Spleen (tissue), 11 donors: ENCODE measurements at regions not wholly inside any gene's neighbourhood (a gene's known extent, or its start where the extent isn't known, plus 50 kb on each side); places are given as distances from the start of the nearest gene placed in this dataset.
"Not testable (repeated sequence)": the region's sequence is repeated elsewhere in the genome, so short reads cannot be mapped to it uniquely, and the experiment has no call there.

Experiments used
- DNase-seq: peaks from one replicate; pipeline ENCODE4 v3.0.0-alpha.2; 2020
- H3K27ac ChIP-seq, 8 donors: fragments of 200-600 bp; sonication (generic) in 7 of 8; 1 replicate in 4 of 8; 2 replicates in 4 of 8; pipeline versions ENCODE4 v1.5.0 to v1.8.0; 2016 to 2021; ENCODE audit warnings: inconsistent platforms in 4 of 8, mild to moderate bottlenecking in 4 of 8, moderate library complexity in 1 of 8
- H3K27me3 ChIP-seq, 7 donors: fragments of 200-600 bp; sonication (generic) in 6 of 7; replicated peaks in 1 of 7; 1 replicate in 4 of 7; 2 replicates in 3 of 7; pipeline versions ENCODE4 v1.5.0 to v1.8.0; 2016 to 2021; ENCODE audit warnings: inconsistent platforms in 3 of 7, mild to moderate bottlenecking in 1 of 7
- H3K36me3 ChIP-seq, 6 donors: fragments of 200-600 bp; sonication (generic) in 5 of 6; 1 replicate in 4 of 6; 2 replicates in 2 of 6; pipeline versions ENCODE4 v1.5.0 to v1.8.0; 2016 to 2021; ENCODE audit warnings: inconsistent platforms in 2 of 6
- H3K4me1 ChIP-seq, 6 donors: fragments of 200-600 bp; sonication (generic) in 5 of 6; 1 replicate in 3 of 6; 2 replicates in 3 of 6; pipeline versions ENCODE4 v1.5.0 to v1.8.0; 2016 to 2021; ENCODE audit warnings: inconsistent platforms in 3 of 6
- H3K4me3 ChIP-seq, 8 donors: fragments of 200-600 bp; sonication (generic) in 7 of 8; 1 replicate in 4 of 8; 2 replicates in 4 of 8; pipeline versions ENCODE4 v1.5.0 to v1.8.0; 2016 to 2021; ENCODE audit warnings: inconsistent platforms in 4 of 8, mild to moderate bottlenecking in 4 of 8, moderate library complexity in 2 of 8
- H3K9me3 ChIP-seq, 8 donors: fragments of 200-600 bp; sonication (generic) in 7 of 8; 1 replicate in 4 of 8; 2 replicates in 4 of 8; pipeline versions ENCODE4 v1.5.0 to v1.8.0; 2016 to 2021; ENCODE audit warnings: inconsistent platforms in 4 of 8
- POLR2A ChIP-seq, 3 donors: fragments of 450-650 bp; IDR thresholded peaks; one replicate each; pipeline ENCODE4 v1.5.1; 2017; ENCODE audit warnings: antibody characterized with exemption in 3 of 3, mild to moderate bottlenecking in 1 of 3
- POLR2AphosphoS5 ChIP-seq, 3 donors: sonication (generic); formaldehyde crosslinking; IDR thresholded peaks; one replicate each; pipeline ENCODE4 v1.5.1; 2017; ENCODE audit warnings: antibody characterized with exemption in 3 of 3
- WGBS, 5 donors: extraction: QIAGEN DNeasy Blood & Tissue Kit in 3 of 5; methylation state at CpG; one replicate each; pipeline versions ENCODE4 v1.1.5 to v1.1.7; 2013 to 2018; 5-methylcytosine and 5-hydroxymethylcytosine counted together
- intact Hi-C: fragments of 100-400 bp; cut with DNase I; formaldehyde crosslinking; loops from one replicate; pipeline ENCODE4 v1.15.0; 2023; ENCODE audit warnings: low total_unique reads
- TF ChIP-seq, protein P1 (sequence below), 11 experiments: fragments of 200-600 bp in 7 of 11; fragments of 450-650 bp in 4 of 11; sonication (generic) in 4 of 11; IDR thresholded peaks in 8 of 11; conservative IDR thresholded peaks in 3 of 11; 1 replicate in 7 of 11; 2 replicates in 4 of 11; pipeline versions ENCODE4 v1.4.0 to v1.8.0; 2016 to 2021; ENCODE audit warnings: antibody characterized with exemption in 11 of 11, inconsistent platforms in 4 of 11, mild to moderate bottlenecking in 1 of 11
- donor health status: healthy with polysubstance abuse.
- donor health status: DM: no; HTN: no; CAD: no; lungs with moderate emphysema.
- donor health status: DM: no; HTN: no; CAD: no.
- donor health status: Bipolar disorder and iron deficiency.
- donor health status: healthy.
- donor health status: DM: no; HTN: no; CAD: no.
- donor health status: DM: yes; HTN: yes; CAD: no.

DNA sequence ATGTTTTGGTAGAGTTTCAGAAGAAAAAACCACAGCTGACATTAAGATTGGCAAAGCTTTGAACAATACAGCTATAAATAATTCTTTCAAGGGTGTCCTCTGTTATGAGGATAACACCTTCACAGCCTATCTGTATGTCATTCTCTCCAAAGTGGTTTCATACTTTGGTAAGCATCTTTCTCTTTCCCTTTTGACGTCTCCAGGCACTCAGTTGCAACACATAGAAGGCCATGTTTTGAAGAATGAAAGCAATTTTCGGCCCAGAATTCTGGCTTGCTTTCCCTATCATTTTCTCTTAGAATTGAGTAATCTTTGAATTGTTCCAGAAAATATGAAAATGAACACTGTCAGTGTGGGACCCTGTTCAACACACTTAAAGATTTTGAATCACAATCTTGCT lies 200.0 kb upstream of the CBLB start:
- Histone ChIP-seq H3K36me3 (no peaks in the 10 kb centered on the region), H3K27ac (peak overlapping the region in 5 of 8 donors; percentile 7 to 56 (median 39)), H3K4me3 (no peak overlapping the region), H3K4me1 (no peaks in the 10 kb centered on the region), H3K9me3 (peaks cover 0 to 14% (median 7%) of the 10 kb centered on the region in 8 donors), H3K27me3 (no peaks in the 10 kb centered on the region)
- no peak for DNase-seq
- intact Hi-C loops = no loop called here
- TF ChIP-seq POLR2AphosphoS5 (IDR thresholded peaks at IDR 0.05) (no peak), POLR2A (IDR thresholded peaks at IDR 0.05) (no peak)
- TF ChIP-seq, protein P1, sequence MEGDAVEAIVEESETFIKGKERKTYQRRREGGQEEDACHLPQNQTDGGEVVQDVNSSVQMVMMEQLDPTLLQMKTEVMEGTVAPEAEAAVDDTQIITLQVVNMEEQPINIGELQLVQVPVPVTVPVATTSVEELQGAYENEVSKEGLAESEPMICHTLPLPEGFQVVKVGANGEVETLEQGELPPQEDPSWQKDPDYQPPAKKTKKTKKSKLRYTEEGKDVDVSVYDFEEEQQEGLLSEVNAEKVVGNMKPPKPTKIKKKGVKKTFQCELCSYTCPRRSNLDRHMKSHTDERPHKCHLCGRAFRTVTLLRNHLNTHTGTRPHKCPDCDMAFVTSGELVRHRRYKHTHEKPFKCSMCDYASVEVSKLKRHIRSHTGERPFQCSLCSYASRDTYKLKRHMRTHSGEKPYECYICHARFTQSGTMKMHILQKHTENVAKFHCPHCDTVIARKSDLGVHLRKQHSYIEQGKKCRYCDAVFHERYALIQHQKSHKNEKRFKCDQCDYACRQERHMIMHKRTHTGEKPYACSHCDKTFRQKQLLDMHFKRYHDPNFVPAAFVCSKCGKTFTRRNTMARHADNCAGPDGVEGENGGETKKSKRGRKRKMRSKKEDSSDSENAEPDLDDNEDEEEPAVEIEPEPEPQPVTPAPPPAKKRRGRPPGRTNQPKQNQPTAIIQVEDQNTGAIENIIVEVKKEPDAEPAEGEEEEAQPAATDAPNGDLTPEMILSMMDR (IDR thresholded peaks at IDR 0.05 in 8 of 11, conservative IDR thresholded peaks at IDR 0.05 in 3 of 11) = no peak
- WGBS, 5 donors = 52 to 72% (median 59%) methylated on average over 2 of the region's 2 CpGs

DNA sequence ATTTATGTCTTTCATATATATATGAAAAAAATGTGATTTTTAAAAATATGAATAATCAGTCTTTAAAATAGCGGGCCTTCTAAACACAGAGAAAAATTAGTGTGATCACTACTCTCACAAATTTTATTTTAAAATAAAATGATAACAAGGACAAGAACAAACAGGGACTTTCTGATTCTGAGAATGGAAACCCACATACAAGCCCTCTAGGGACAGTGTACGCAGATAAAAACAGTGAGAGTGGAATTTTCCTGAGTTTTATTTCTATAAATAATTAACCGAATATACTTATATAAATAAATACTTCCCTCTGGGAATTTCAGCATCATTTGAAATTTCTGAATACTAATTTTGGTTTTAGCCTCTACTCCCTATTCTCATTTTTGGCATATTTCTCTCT lies 201.4 kb upstream of the CBLB start:
- no peak overlapping the region for H3K4me3 ChIP-seq
- H3K27me3 ChIP-seq = no peaks in the 10 kb centered on the region
- TF ChIP-seq POLR2A (IDR thresholded peaks at IDR 0.05) (no peak), POLR2AphosphoS5 (IDR thresholded peaks at IDR 0.05) (no peak)
- TF ChIP-seq, protein P1 (IDR thresholded peaks at IDR 0.05 in 8 of 11, conservative IDR thresholded peaks at IDR 0.05 in 3 of 11) = no peak
- H3K27ac ChIP-seq = no peak overlapping the region
- peaks cover 0 to 4% (median 0%) of the 10 kb centered on the region in 8 donors for H3K9me3 ChIP-seq
- DNase-seq = no peak
- no peaks in the 10 kb centered on the region for H3K36me3 ChIP-seq
- intact Hi-C loops = no loop called here
- WGBS, 5 donors = 87 to 94% (median 90%) methylated on average over 3 of the region's 3 CpGs
- H3K4me1 ChIP-seq = no peaks in the 10 kb centered on the region

DNA sequence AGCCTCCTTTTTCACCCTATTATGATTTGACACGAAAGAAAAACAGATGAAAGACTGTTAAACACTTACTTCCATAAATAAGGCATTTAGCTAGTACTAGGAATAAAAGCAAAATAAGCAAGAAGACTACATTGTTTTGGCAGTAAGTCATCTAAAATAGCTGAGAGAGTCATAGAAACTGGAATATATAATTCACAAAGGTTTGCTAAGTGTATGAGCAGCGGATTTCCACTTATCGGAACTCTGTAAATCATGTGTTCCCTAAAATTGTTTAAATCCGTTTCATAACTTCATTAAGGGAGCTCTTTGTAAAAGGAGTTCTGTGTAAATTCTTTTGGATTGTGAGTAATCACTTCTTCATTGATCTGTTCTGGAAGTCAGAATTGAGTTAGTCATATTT lies 202.5 kb upstream of the CBLB start:
- intact Hi-C loops = no loop called here
- H3K27ac ChIP-seq = no peak overlapping the region
- no peaks in the 10 kb centered on the region for H3K27me3 ChIP-seq
- WGBS, 5 donors = 80 to 97% (median 92%) methylated on average over 4 of the region's 4 CpGs
- no peaks in the 10 kb centered on the region for H3K36me3 ChIP-seq
- no peak overlapping the region for H3K4me3 ChIP-seq
- no peaks in the 10 kb centered on the region for H3K9me3 ChIP-seq
- DNase-seq = no peak
- TF ChIP-seq POLR2AphosphoS5 (IDR thresholded peaks at IDR 0.05) (no peak), POLR2A (IDR thresholded peaks at IDR 0.05) (no peak)
- TF ChIP-seq, protein P1 (IDR thresholded peaks at IDR 0.05 in 8 of 11, conservative IDR thresholded peaks at IDR 0.05 in 3 of 11) = no peak
- no peaks in the 10 kb centered on the region for H3K4me1 ChIP-seq

DNA sequence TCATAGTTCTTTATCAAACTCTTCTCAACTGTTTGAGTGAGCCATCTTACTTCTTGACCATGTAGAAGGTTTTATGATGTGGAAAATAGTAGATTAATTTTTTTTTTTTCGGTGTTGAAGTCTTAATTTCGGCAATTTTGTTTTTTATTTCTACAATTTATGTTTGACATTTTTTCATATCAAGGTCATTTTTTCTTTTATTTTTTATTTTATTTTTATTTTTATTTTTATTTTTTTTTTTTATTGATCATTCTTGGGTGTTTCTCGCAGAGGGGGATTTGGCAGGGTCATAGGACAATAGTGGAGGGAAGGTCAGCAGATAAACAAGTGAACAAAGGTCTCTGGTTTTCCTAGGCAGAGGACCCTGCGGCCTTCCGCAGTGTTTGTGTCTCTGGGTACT lies 203.8 kb upstream of the CBLB start:
- H3K27ac ChIP-seq, intact Hi-C loops, H3K9me3 ChIP-seq, H3K4me3 ChIP-seq, H3K27me3 ChIP-seq, DNase-seq, H3K36me3 ChIP-seq, H3K4me1 ChIP-seq: not testable (repeated sequence)
- 84 to 97% (median 93%) methylated on average over 3 of the region's 5 CpGs for WGBS, 5 donors

DNA sequence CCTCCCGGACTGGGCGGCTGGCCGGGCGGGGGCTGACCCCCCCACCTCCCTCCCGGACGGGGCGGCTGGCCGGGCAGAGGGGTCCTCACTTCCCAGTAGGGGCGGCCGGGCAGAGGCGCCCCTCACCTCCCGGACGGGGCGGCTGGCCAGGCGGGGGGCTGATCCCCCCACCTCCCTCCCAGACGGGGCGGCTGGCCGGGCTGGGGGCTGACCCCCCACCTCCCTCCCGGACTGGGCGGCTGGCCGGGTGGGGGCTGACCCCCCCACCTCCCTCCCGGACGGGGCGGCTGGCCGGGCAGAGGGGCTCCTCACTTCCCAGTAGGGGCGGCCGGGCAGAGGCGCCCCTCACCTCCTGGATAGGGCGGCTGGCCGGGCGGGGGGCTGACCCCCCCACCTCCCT lies 205.0 kb upstream of the CBLB start:
- H3K36me3 ChIP-seq, DNase-seq, H3K4me3 ChIP-seq, H3K27ac ChIP-seq, H3K4me1 ChIP-seq, H3K9me3 ChIP-seq, H3K27me3 ChIP-seq, intact Hi-C loops: not testable (repeated sequence)
- 91 to 96% (median 94%) methylated on average over 6 to 26 of the region's 31 CpGs; no CpG with 5 or more reads in 2 of the 5 donors for WGBS, 5 donors

DNA sequence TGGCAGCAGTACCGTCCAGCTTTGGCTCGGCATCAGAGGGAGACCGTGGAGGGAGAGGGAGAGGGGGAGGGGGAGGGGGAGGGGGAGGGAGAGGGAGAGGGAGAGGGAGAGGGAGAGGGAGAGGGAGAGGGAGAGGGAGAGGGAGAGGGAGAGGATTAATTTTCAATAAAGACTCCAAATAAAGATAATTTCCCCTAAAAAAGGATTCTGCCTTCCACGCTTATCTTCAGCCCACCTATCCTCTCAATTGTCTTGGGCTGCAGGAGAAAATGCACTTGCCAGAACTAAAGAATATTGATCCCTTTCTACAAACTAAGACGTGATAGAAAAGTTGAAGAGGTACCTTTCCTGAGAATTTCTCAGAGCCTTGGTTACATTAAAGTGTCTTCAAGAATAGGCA lies 206.9 kb upstream of the CBLB start:
- H3K27ac ChIP-seq, DNase-seq, H3K9me3 ChIP-seq, H3K36me3 ChIP-seq, H3K4me3 ChIP-seq, intact Hi-C loops, H3K4me1 ChIP-seq, H3K27me3 ChIP-seq: not testable (repeated sequence)
- WGBS, 5 donors = 94 to 97% (median 95%) methylated on average over 2 to 5 of the region's 5 CpGs
